ENCODE measurements at regions not wholly inside any gene's neighbourhood (a gene's known extent, or its start where the extent isn't known, plus 50 kb on each side); places are given as distances from the start of the nearest gene placed in this dataset.

DNA sequence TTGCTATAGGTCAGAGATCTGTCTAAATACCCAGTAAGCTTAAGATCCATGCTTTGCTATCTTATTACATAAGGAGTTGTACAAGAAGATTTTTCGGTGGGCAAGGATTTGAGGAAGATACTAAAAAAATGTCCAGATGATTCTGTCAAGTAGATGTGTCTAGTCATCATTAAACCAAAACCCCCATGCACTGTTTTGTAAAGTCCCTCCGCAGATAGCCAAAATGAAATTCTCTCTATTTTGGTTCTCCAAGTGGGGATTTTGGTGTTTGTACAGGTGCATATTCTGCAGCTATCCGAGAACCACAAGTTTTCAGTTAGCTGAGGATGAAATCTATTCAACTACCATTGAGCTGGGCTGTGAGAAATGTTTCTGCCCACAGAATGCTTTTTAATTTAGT is 994.8 kb downstream of the NLGN4X start:
- CTCF ChIA-PET: no interaction called here
- no peak for DNase-seq (ENCODE audit: low spot score)
- POLR2A ChIA-PET (ENCODE audit: low non-redundant PET): no interaction called here
- TF ChIP-seq, protein P1, sequence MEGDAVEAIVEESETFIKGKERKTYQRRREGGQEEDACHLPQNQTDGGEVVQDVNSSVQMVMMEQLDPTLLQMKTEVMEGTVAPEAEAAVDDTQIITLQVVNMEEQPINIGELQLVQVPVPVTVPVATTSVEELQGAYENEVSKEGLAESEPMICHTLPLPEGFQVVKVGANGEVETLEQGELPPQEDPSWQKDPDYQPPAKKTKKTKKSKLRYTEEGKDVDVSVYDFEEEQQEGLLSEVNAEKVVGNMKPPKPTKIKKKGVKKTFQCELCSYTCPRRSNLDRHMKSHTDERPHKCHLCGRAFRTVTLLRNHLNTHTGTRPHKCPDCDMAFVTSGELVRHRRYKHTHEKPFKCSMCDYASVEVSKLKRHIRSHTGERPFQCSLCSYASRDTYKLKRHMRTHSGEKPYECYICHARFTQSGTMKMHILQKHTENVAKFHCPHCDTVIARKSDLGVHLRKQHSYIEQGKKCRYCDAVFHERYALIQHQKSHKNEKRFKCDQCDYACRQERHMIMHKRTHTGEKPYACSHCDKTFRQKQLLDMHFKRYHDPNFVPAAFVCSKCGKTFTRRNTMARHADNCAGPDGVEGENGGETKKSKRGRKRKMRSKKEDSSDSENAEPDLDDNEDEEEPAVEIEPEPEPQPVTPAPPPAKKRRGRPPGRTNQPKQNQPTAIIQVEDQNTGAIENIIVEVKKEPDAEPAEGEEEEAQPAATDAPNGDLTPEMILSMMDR (conservative IDR thresholded peaks at IDR 0.05; ENCODE audit: low read depth): no peak
- H3K27ac ChIP-seq: no peak overlapping the region

DNA sequence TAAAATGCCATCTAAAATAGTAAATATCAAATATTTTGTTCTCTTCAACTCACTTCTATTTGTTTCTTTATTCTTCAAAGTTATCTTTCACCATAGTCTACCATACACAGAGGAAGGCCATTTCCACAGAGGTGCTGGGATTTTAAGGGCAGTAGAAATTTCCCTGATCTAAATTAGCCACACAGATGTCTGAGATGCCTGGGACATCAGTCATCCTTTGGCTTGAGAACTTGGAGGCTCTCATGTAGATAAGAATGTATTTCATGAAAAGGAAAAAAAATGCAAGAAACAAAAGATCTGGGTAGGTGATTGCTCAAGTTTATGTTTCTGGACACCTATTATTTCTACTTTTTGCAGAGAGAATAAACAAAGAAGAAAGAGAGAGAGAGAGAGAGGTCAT is 1008.2 kb downstream of the NLGN4X start:
- ChIA-PET CTCF (no interaction called here), POLR2A (ENCODE audit: low non-redundant PET) (no interaction called here)
- no peak overlapping the region for H3K27ac ChIP-seq
- TF ChIP-seq, protein P1 (conservative IDR thresholded peaks at IDR 0.05; ENCODE audit: low read depth): no peak
- DNase-seq (ENCODE audit: low spot score): no peak

DNA sequence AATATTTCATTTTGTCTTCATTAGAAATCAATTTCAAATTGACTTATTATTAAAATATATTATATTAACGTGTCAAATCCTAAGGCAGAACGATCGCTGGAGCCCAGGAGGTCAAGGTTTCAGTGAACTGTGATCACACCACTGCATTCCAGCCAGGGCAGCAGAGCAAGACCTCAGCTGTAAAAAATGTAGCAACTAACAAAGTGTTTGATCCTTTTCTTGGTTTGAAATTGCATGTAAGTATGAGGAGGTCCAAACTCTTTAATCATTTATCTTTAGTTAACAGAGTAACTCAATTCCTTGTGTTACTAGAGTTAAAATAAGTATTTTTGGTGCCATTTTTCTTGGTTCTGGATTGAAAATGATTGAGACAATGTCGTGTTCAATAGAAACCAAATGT is 1033.9 kb downstream of the NLGN4X start:
- CTCF ChIA-PET: no interaction called here
- POLR2A ChIA-PET (ENCODE audit: low non-redundant PET): no interaction called here
- TF ChIP-seq, protein P1 (conservative IDR thresholded peaks at IDR 0.05; ENCODE audit: low read depth): no peak
- no peak for DNase-seq (ENCODE audit: low spot score)
- H3K27ac ChIP-seq: no peak overlapping the region

- H3K27ac ChIP-seq: no peak overlapping the region
- no peak for DNase-seq (ENCODE audit: low spot score)
- CTCF ChIA-PET: no interaction called here
- POLR2A ChIA-PET (ENCODE audit: low non-redundant PET): no interaction called here
- TF ChIP-seq, protein P1 (conservative IDR thresholded peaks at IDR 0.05; ENCODE audit: low read depth): no peak
These were observed 1048.4 kb downstream of the NLGN4X start for GRCh38 chrX:5180135-5180741.

DNA sequence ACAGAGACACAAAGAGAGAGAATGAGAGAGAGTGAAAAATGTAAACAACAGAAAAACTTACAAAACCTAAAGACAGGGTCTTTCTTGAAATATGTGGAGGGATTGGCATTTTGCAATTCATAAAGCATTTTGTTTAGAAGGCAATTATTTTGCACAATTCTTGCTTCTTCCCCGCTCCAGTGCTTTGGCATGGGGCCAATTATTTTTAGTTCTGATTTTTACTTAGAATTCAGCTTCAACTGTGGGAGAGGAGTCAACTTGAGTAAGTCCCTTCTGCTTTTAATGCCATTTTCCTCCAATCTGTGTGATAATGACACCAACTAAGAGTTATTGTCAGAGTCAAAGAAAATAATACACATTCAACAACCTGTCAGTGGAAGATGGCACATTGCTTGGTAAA is 1051.9 kb downstream of the NLGN4X start:
- TF ChIP-seq, protein P1 (conservative IDR thresholded peaks at IDR 0.05; ENCODE audit: low read depth): no peak
- POLR2A ChIA-PET (ENCODE audit: low non-redundant PET): no interaction called here
- CTCF ChIA-PET: no interaction called here
- no peak for DNase-seq (ENCODE audit: low spot score)
- no peak overlapping the region for H3K27ac ChIP-seq

DNA sequence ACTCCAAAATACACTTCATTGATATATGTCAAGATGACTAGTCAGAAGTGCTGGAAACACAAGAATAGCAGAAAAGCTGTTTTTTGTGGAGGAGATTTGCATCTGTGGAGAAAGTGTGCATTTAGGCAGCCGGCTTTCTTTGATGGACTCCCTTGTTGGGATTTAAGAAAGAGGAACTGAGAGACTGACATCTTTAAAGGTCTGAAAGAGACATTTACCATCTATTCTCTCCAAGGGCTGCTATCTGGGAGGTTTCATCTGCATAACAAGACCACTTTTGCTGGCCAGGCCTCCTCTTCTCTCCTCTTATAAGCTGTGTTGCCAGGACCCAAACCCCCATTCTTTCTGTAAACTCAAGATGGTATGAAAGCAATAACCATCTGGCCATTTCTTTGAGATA is 1065.0 kb downstream of the NLGN4X start:
- POLR2A ChIA-PET (ENCODE audit: low non-redundant PET): no interaction called here
- DNase-seq (ENCODE audit: low spot score): no peak
- CTCF ChIA-PET: no interaction called here
- H3K27ac ChIP-seq: no peak overlapping the region
- TF ChIP-seq, protein P1 (conservative IDR thresholded peaks at IDR 0.05; ENCODE audit: low read depth): no peak

DNA sequence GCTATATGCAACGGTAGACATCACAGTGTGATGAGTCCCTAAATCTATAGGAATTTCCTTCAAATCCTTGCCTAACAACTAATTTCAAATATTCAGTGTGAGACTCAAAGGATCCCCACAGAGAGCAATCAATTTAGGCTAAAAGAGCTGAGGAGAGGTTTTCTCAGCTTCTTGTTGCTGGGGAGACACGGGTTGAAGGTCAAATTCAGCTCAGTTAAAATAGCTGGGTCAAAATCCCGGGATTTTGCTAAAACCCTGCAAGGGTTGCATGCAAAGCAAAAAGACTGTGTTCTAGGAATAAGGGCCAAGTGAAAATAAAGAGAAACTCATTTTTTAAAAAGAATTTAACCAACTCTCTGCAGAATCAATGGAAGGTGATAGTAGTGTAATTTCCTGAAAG is 1073.4 kb downstream of the NLGN4X start:
- TF ChIP-seq, protein P1 (conservative IDR thresholded peaks at IDR 0.05; ENCODE audit: low read depth): no peak
- no peak overlapping the region for H3K27ac ChIP-seq
- ChIA-PET POLR2A (ENCODE audit: low non-redundant PET) (no interaction called here), CTCF (no interaction called here)
- no peak for DNase-seq (ENCODE audit: low spot score)
